DOHH2 (cell line): ENCODE measurements at regions not wholly inside any gene's neighbourhood (a gene's known extent, or its start where the extent isn't known, plus 50 kb on each side); places are given as distances from the start of the nearest gene placed in this dataset.

ENCODE experiments used
- EZH2phosphoT487 ChIP-seq: fragments of 200-600 bp; sonication (generic); IDR thresholded peaks from 2 replicates; pipeline ENCODE4 v1.6.1; 2017; ENCODE audit warnings: borderline replicate concordance, mild to moderate bottlenecking, antibody characterized with exemption, low read length, moderate library complexity, mixed read lengths
- TF ChIP-seq, protein P1 (sequence below): fragments of 200-600 bp; sonication (generic); IDR thresholded peaks from one replicate; pipeline ENCODE4 v1.5.1; 2014; ENCODE audit warnings: antibody characterized with exemption, mild to moderate bottlenecking, low read depth, low read length; ENCODE audit not compliant: poor library complexity, severe bottlenecking

DNA sequence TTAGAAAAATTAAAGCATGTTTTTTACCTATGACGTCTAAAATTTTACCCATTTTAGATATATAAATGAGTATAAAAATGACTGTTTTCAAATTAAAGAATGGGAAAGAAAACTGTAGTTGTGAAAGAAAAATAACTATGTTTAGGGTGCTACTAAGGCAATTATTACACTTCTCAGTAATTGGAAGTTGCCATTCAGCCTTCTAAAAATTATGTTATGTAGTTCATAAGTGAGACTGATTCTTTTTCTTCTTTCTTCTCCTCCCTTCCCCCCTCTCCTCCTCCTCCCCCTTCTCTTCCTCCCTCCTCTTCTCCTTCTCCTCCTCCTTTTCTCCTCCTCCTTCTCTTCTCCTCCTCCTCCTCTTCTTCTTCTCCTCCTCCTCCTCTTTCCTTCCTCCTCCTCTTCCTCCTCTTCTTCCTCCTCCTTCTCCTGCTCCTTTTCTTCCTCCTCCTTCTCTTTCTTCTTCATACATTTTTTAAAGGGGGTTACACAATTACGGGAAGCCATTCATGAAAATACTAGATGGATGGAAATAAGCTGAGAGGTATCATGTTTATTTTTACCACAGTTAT is 223.6 kb downstream of the CETN3 start:
- TF ChIP-seq, protein P1, sequence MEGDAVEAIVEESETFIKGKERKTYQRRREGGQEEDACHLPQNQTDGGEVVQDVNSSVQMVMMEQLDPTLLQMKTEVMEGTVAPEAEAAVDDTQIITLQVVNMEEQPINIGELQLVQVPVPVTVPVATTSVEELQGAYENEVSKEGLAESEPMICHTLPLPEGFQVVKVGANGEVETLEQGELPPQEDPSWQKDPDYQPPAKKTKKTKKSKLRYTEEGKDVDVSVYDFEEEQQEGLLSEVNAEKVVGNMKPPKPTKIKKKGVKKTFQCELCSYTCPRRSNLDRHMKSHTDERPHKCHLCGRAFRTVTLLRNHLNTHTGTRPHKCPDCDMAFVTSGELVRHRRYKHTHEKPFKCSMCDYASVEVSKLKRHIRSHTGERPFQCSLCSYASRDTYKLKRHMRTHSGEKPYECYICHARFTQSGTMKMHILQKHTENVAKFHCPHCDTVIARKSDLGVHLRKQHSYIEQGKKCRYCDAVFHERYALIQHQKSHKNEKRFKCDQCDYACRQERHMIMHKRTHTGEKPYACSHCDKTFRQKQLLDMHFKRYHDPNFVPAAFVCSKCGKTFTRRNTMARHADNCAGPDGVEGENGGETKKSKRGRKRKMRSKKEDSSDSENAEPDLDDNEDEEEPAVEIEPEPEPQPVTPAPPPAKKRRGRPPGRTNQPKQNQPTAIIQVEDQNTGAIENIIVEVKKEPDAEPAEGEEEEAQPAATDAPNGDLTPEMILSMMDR: no peak
- no peak for TF ChIP-seq EZH2phosphoT487
